Stimulated activated memory B cell treated with anti-CD40 and anti-IgM and Interleukin-4, amounts not matched to agents 10 μg/mL and 1 μg/mL and 100 μg/mL, for 72 hours (primary cell): ENCODE measurements at regions not wholly inside any gene's neighbourhood (a gene's known extent, or its start where the extent isn't known, plus 50 kb on each side); places are given as distances from the start of the nearest gene placed in this dataset.
A peak's percentile ranks its signal among the peaks of the same experiment; 100 is the strongest.
"Not testable (repeated sequence)": the region's sequence is repeated elsewhere in the genome, so short reads cannot be mapped to it uniquely, and the experiment has no call there.

Source experiments
- ATAC-seq: fragments of 150-1000 bp; cut with Tn5 transposase; 2 replicates; pipeline ENCODE4 v1.10.0; 2021
- H3K27ac Mint-ChIP-seq: one replicate; pipeline ENCODE4 v1.8.0; 2022; ENCODE audit warnings: mild to moderate bottlenecking, mixed read lengths
- H3K27me3 Mint-ChIP-seq: one replicate; pipeline ENCODE4 v1.8.0; 2022; ENCODE audit warnings: mixed read lengths
- H3K36me3 Mint-ChIP-seq: one replicate; pipeline ENCODE4 v1.8.0; 2022; ENCODE audit warnings: mixed read lengths
- H3K4me1 Mint-ChIP-seq: one replicate; pipeline ENCODE4 v1.8.0; 2022; ENCODE audit warnings: mixed read lengths
- H3K4me3 Mint-ChIP-seq: one replicate; pipeline ENCODE4 v1.8.0; 2022; ENCODE audit warnings: mild to moderate bottlenecking, moderate library complexity, mixed read lengths
- H3K9me3 Mint-ChIP-seq: one replicate; pipeline ENCODE4 v1.8.0; 2022; ENCODE audit warnings: mixed read lengths

GRCh38 chr9:40097992-40098391, 742.5 kb downstream of the SPATA31A1 start:
- H3K27ac Mint-ChIP-seq, H3K4me1 Mint-ChIP-seq, H3K36me3 Mint-ChIP-seq, H3K4me3 Mint-ChIP-seq, H3K9me3 Mint-ChIP-seq, H3K27me3 Mint-ChIP-seq, ATAC-seq: not testable (repeated sequence)

GRCh38 chr9:40106003-40106782, 750.7 kb downstream of the SPATA31A1 start:
- not testable (repeated sequence) for H3K36me3 Mint-ChIP-seq, H3K9me3 Mint-ChIP-seq, H3K27me3 Mint-ChIP-seq, H3K4me1 Mint-ChIP-seq
- H3K4me3 Mint-ChIP-seq = peak overlapping the region; percentile 88
- H3K27ac Mint-ChIP-seq = peak overlapping the region; percentile 79
- ATAC-seq = peak; percentile 72

GRCh38 chr9:40106783-40107248, 751.3 kb downstream of the SPATA31A1 start:
- ATAC-seq, H3K4me1 Mint-ChIP-seq, H3K4me3 Mint-ChIP-seq, H3K36me3 Mint-ChIP-seq, H3K9me3 Mint-ChIP-seq, H3K27me3 Mint-ChIP-seq: not testable (repeated sequence)
- H3K27ac Mint-ChIP-seq = peak overlapping the region; percentile 51

GRCh38 chr9:40107251-40107650, 751.8 kb downstream of the SPATA31A1 start:
- ATAC-seq, H3K27me3 Mint-ChIP-seq, H3K4me1 Mint-ChIP-seq, H3K36me3 Mint-ChIP-seq, H3K9me3 Mint-ChIP-seq: not testable (repeated sequence)
- Mint-ChIP-seq H3K27ac (peak overlapping the region; percentile 51), H3K4me3 (peak overlapping the region; percentile 65)

- not testable (repeated sequence) for H3K4me3 Mint-ChIP-seq, ATAC-seq, H3K4me1 Mint-ChIP-seq, H3K27ac Mint-ChIP-seq, H3K9me3 Mint-ChIP-seq, H3K27me3 Mint-ChIP-seq, H3K36me3 Mint-ChIP-seq
Observed at GRCh38 chr9:40108465-40108864, 753.0 kb downstream of the SPATA31A1 start.

GRCh38 chr9:40110751-40111150, 755.3 kb downstream of the SPATA31A1 start:
- not testable (repeated sequence) for H3K36me3 Mint-ChIP-seq, ATAC-seq, H3K27ac Mint-ChIP-seq, H3K27me3 Mint-ChIP-seq, H3K9me3 Mint-ChIP-seq, H3K4me1 Mint-ChIP-seq
- H3K4me3 Mint-ChIP-seq = peak overlapping the region; percentile 46

GRCh38 chr9:40111571-40111970, 756.1 kb downstream of the SPATA31A1 start:
- H3K27me3 Mint-ChIP-seq, H3K9me3 Mint-ChIP-seq, H3K4me3 Mint-ChIP-seq, H3K4me1 Mint-ChIP-seq, ATAC-seq, H3K27ac Mint-ChIP-seq, H3K36me3 Mint-ChIP-seq: not testable (repeated sequence)

- not testable (repeated sequence) for H3K27ac Mint-ChIP-seq, H3K4me1 Mint-ChIP-seq, H3K27me3 Mint-ChIP-seq, H3K4me3 Mint-ChIP-seq, H3K9me3 Mint-ChIP-seq, H3K36me3 Mint-ChIP-seq, ATAC-seq
Observed at GRCh38 chr9:40130598-40130997, 775.1 kb downstream of the SPATA31A1 start.

GRCh38 chr9:40169204-40169603, 813.7 kb downstream of the SPATA31A1 start:
- ATAC-seq, H3K27ac Mint-ChIP-seq, H3K4me1 Mint-ChIP-seq, H3K4me3 Mint-ChIP-seq, H3K27me3 Mint-ChIP-seq, H3K36me3 Mint-ChIP-seq, H3K9me3 Mint-ChIP-seq: not testable (repeated sequence)

GRCh38 chr9:40173316-40173715, 817.8 kb downstream of the SPATA31A1 start:
- not testable (repeated sequence) for H3K27me3 Mint-ChIP-seq, ATAC-seq, H3K36me3 Mint-ChIP-seq, H3K4me1 Mint-ChIP-seq, H3K9me3 Mint-ChIP-seq, H3K4me3 Mint-ChIP-seq, H3K27ac Mint-ChIP-seq

GRCh38 chr9:40174035-40174434, 818.6 kb downstream of the SPATA31A1 start:
- not testable (repeated sequence) for H3K36me3 Mint-ChIP-seq, H3K27me3 Mint-ChIP-seq, H3K4me3 Mint-ChIP-seq, H3K27ac Mint-ChIP-seq, ATAC-seq, H3K4me1 Mint-ChIP-seq, H3K9me3 Mint-ChIP-seq

GRCh38 chr9:40177403-40177802, 821.9 kb downstream of the SPATA31A1 start:
- not testable (repeated sequence) for H3K4me1 Mint-ChIP-seq, H3K9me3 Mint-ChIP-seq, H3K4me3 Mint-ChIP-seq, H3K27ac Mint-ChIP-seq, H3K36me3 Mint-ChIP-seq, ATAC-seq, H3K27me3 Mint-ChIP-seq

- H3K9me3 Mint-ChIP-seq, H3K36me3 Mint-ChIP-seq, H3K27me3 Mint-ChIP-seq, H3K4me1 Mint-ChIP-seq, H3K4me3 Mint-ChIP-seq, H3K27ac Mint-ChIP-seq: not testable (repeated sequence)
- peak; percentile 56 for ATAC-seq
Observed at GRCh38 chr9:40191403-40191802, 835.9 kb downstream of the SPATA31A1 start.

- H3K27ac Mint-ChIP-seq, H3K4me1 Mint-ChIP-seq, H3K9me3 Mint-ChIP-seq, H3K4me3 Mint-ChIP-seq, ATAC-seq, H3K36me3 Mint-ChIP-seq, H3K27me3 Mint-ChIP-seq: not testable (repeated sequence)
Observed at GRCh38 chr9:40192162-40192561, 836.7 kb downstream of the SPATA31A1 start.

- H3K4me3 Mint-ChIP-seq, H3K27me3 Mint-ChIP-seq, H3K4me1 Mint-ChIP-seq, ATAC-seq, H3K36me3 Mint-ChIP-seq, H3K27ac Mint-ChIP-seq, H3K9me3 Mint-ChIP-seq: not testable (repeated sequence)
Observed at GRCh38 chr9:40196165-40196714, 840.8 kb downstream of the SPATA31A1 start.

GRCh38 chr9:40196803-40197202, 841.3 kb downstream of the SPATA31A1 start:
- H3K4me3 Mint-ChIP-seq, ATAC-seq, H3K27ac Mint-ChIP-seq, H3K4me1 Mint-ChIP-seq, H3K36me3 Mint-ChIP-seq, H3K9me3 Mint-ChIP-seq, H3K27me3 Mint-ChIP-seq: not testable (repeated sequence)
